ENCODE measurements at regions not wholly inside any gene's neighbourhood (a gene's known extent, or its start where the extent isn't known, plus 50 kb on each side); places are given as distances from the start of the nearest gene placed in this dataset.

- TF ChIP-seq CTCF (IDR thresholded peaks at IDR 0.05; ENCODE audit: poor library complexity) (no peak), EZH2 (IDR thresholded peaks at IDR 0.05; ENCODE audit: borderline replicate concordance) (no peak)
Measured at GRCh38 chr10:16030562-16030961, 170.3 kb upstream of the MINDY3 start.

All from hepatocyte (in vitro differentiated cells).